Neural cell (in vitro differentiated cells): ENCODE measurements at regions not wholly inside any gene's neighbourhood (a gene's known extent, or its start where the extent isn't known, plus 50 kb on each side); places are given as distances from the start of the nearest gene placed in this dataset.

ENCODE experiments used
- H2AFZ ChIP-seq: fragments of 200-600, 300-800 bp; sonication (generic), shearing (Covaris generic); 2 replicates; pipeline ENCODE4 v1.6.0; 2014; ENCODE audit warnings: low read depth, mild to moderate bottlenecking, antibody characterized with exemption, low read length, moderate library complexity
- H3F3A ChIP-seq: fragments of 200-600 bp; shearing (Covaris generic); 2 replicates; pipeline ENCODE4 v1.6.1; 2016; ENCODE audit warnings: mild to moderate bottlenecking, moderate library complexity, mixed read lengths, antibody characterized with exemption, low read length; ENCODE audit not compliant: insufficient read depth, poor library complexity, severe bottlenecking
- H3K27ac ChIP-seq: fragments of 200-600, 300-800 bp; sonication (generic), shearing (Covaris generic); 2 replicates; pipeline ENCODE4 v1.5.1; 2014; ENCODE audit warnings: mild to moderate bottlenecking, low read length, moderate library complexity
- H3K27me3 ChIP-seq: fragments of 300-800, 200-600 bp; sonication (generic), shearing (Covaris generic); 2 replicates; pipeline ENCODE4 v1.6.0; 2014; ENCODE audit warnings: mild to moderate bottlenecking, low read depth, low read length, moderate library complexity; ENCODE audit not compliant: insufficient read depth
- H3K36me3 ChIP-seq: fragments of 300-800, 200-600 bp; sonication (generic), shearing (Covaris generic); 2 replicates; pipeline ENCODE4 v1.5.1; 2014; ENCODE audit warnings: mild to moderate bottlenecking, antibody characterized with exemption, low read length, moderate library complexity; ENCODE audit not compliant: insufficient read depth
- H3K4me2 ChIP-seq: fragments of 300-800, 200-600 bp; sonication (generic), shearing (Covaris generic); 2 replicates; pipeline ENCODE4 v1.6.0; 2014; ENCODE audit warnings: mild to moderate bottlenecking, low read length
- H3K4me3 ChIP-seq: fragments of 300-800, 200-600 bp; sonication (generic), shearing (Covaris generic); 2 replicates; pipeline ENCODE4 v1.5.1; 2014; ENCODE audit warnings: mild to moderate bottlenecking, low read length, moderate library complexity
- H3K79me2 ChIP-seq: fragments of 200-600 bp; shearing (Covaris generic); replicated peaks from 2 replicates; pipeline ENCODE4 v1.6.0; 2014; ENCODE audit warnings: mild to moderate bottlenecking, low read length, moderate library complexity; ENCODE audit not compliant: insufficient read depth
- H3K9ac ChIP-seq: fragments of 300-800, 200-600 bp; sonication (generic), shearing (Covaris generic); 2 replicates; pipeline ENCODE4 v1.6.1; 2016; ENCODE audit warnings: mild to moderate bottlenecking, low read length, mixed read lengths
- H3K9me2 ChIP-seq: fragments of 200-600 bp; shearing (Covaris generic); 2 replicates; pipeline ENCODE4 v1.6.1; 2016; ENCODE audit warnings: mild to moderate bottlenecking, low read length, mixed read lengths; ENCODE audit not compliant: insufficient read depth
- H3K9me3 ChIP-seq: fragments of 200-600, 300-800 bp; sonication (generic), shearing (Covaris generic); 2 replicates; pipeline ENCODE4 v1.6.1; 2016; ENCODE audit warnings: mild to moderate bottlenecking, mixed run types, low read length, moderate library complexity, mixed read lengths
- H4K20me1 ChIP-seq: fragments of 200-600 bp; shearing (Covaris generic); 2 replicates; pipeline ENCODE4 v1.6.1; 2016; ENCODE audit warnings: mild to moderate bottlenecking, mixed run types; ENCODE audit not compliant: insufficient read depth
- CTCF ChIP-seq: fragments of 450-650 bp; IDR thresholded peaks from 2 replicates; pipeline ENCODE4 v1.5.1; 2014; ENCODE audit warnings: antibody characterized with exemption, mild to moderate bottlenecking, moderate library complexity; ENCODE audit not compliant: poor library complexity, severe bottlenecking
- EP300 ChIP-seq: fragments of 450-650 bp; conservative IDR thresholded peaks from 2 replicates; pipeline ENCODE4 v1.6.1; 2014; ENCODE audit warnings: antibody characterized with exemption, mild to moderate bottlenecking, moderate library complexity; ENCODE audit not compliant: poor library complexity, severe bottlenecking
- EZH2 ChIP-seq: fragments of 200-600, 300-800 bp; shearing (Covaris generic), sonication (generic); IDR thresholded peaks from 2 replicates; pipeline ENCODE4 v1.6.1; 2014; ENCODE audit warnings: antibody characterized with exemption, low read length, borderline replicate concordance, mild to moderate bottlenecking; ENCODE audit not compliant: insufficient read depth, poor library complexity, severe bottlenecking
- MXI1 ChIP-seq: fragments of 450-650 bp; conservative IDR thresholded peaks from 2 replicates; pipeline ENCODE4 v1.6.1; 2014; ENCODE audit warnings: antibody characterized with exemption, mild to moderate bottlenecking; ENCODE audit not compliant: poor library complexity, severe bottlenecking
- POLR2AphosphoS5 ChIP-seq: IDR thresholded peaks from 2 replicates; pipeline ENCODE4 v1.6.1; 2012
- RAD21 ChIP-seq: fragments of 450-650 bp; conservative IDR thresholded peaks from 2 replicates; pipeline ENCODE4 v1.6.1; 2014; ENCODE audit warnings: antibody characterized with exemption, mild to moderate bottlenecking, moderate library complexity
- REST ChIP-seq: IDR thresholded peaks from 2 replicates; pipeline ENCODE4 v1.6.1; 2012; ENCODE audit warnings: borderline replicate concordance
- SMC3 ChIP-seq: fragments of 450-650 bp; conservative IDR thresholded peaks from 2 replicates; pipeline ENCODE4 v1.6.1; 2014; ENCODE audit warnings: antibody characterized with exemption, mild to moderate bottlenecking, moderate library complexity; ENCODE audit not compliant: poor library complexity

GRCh38 chr10:118403967-118404366, 61.8 kb upstream of the FAM204A start:
- peak overlapping the region; percentile 42 for H3K9ac ChIP-seq

GRCh38 chr10:118401708-118402193, 59.6 kb upstream of the FAM204A start:
- H2AFZ ChIP-seq: no peak overlapping the region
- H4K20me1 ChIP-seq: no peaks in the 10 kb centered on the region
- H3K4me3 ChIP-seq: no peak overlapping the region
- no peak overlapping the region for H3K9ac ChIP-seq
- no peaks in the 10 kb centered on the region for H3K27me3 ChIP-seq
- peaks cover 3% of the 10 kb centered on the region for H3F3A ChIP-seq
- no peaks in the 10 kb centered on the region for H3K36me3 ChIP-seq
- H3K79me2 ChIP-seq: no peaks in the 10 kb centered on the region
- no peak overlapping the region for H3K27ac ChIP-seq
- H3K9me2 ChIP-seq: no peaks in the 10 kb centered on the region
- H3K9me3 ChIP-seq: peaks cover 2% of the 10 kb centered on the region
- H3K4me2 ChIP-seq: no peak overlapping the region
- TF ChIP-seq POLR2AphosphoS5 (no peak), EP300 (no peak), REST (no peak), SMC3 (no peak), RAD21 (no peak), EZH2 (no peak), CTCF (no peak)

More at GRCh38 chr10:118403967-118404366, 61.8 kb upstream of the FAM204A start:
- no peaks in the 10 kb centered on the region for H3K79me2 ChIP-seq
- no peaks in the 10 kb centered on the region for H3K27me3 ChIP-seq
- TF ChIP-seq MXI1 (no peak), SMC3 (no peak), EP300 (peak; percentile 44), CTCF (no peak), REST (peak; percentile 61), POLR2AphosphoS5 (peak; percentile 42)
- H3K36me3 ChIP-seq: no peaks in the 10 kb centered on the region
- H3K9me3 ChIP-seq: peaks cover 2% of the 10 kb centered on the region
- H4K20me1 ChIP-seq: no peaks in the 10 kb centered on the region
- peak overlapping the region; percentile 81 for H3K27ac ChIP-seq
- no peaks in the 10 kb centered on the region for H3K9me2 ChIP-seq
- H3K4me3 ChIP-seq: peak overlapping the region; percentile 45
- H2AFZ ChIP-seq: no peak overlapping the region
- peaks cover 3% of the 10 kb centered on the region for H3F3A ChIP-seq
- H3K4me2 ChIP-seq: peak overlapping the region; percentile 35
